SJCRH30 (cell line): ENCODE measurements at regions not wholly inside any gene's neighbourhood (a gene's known extent, or its start where the extent isn't known, plus 50 kb on each side); places are given as distances from the start of the nearest gene placed in this dataset.

Experiments used
- DNase-seq, 2 experiments: peaks; one replicate each; pipeline ENCODE4 v3.0.0-alpha.2; 2015 to 2020
- H3K27ac ChIP-seq: fragments of 250-450 bp; sonication (Bioruptor Pico); 2 replicates; pipeline ENCODE4 v1.5.1; 2020; ENCODE audit warnings: mild to moderate bottlenecking, moderate library complexity
- H3K27me3 ChIP-seq: fragments of 250-450 bp; sonication (Bioruptor Pico); 2 replicates; pipeline ENCODE4 v1.5.1; 2020; ENCODE audit warnings: mild to moderate bottlenecking, moderate library complexity
- H3K36me3 ChIP-seq: fragments of 250-450 bp; sonication (Bioruptor Pico); 2 replicates; pipeline ENCODE4 v1.5.1; 2020; ENCODE audit warnings: mild to moderate bottlenecking, moderate library complexity
- H3K4me1 ChIP-seq: fragments of 250-450 bp; sonication (Bioruptor Pico); 2 replicates; pipeline ENCODE4 v1.5.1; 2020; ENCODE audit warnings: mild to moderate bottlenecking, moderate library complexity
- H3K4me3 ChIP-seq: fragments of 250-450 bp; sonication (Bioruptor Pico); 2 replicates; pipeline ENCODE4 v1.5.1; 2020; ENCODE audit warnings: mild to moderate bottlenecking, moderate library complexity
- H3K9me3 ChIP-seq: fragments of 250-450 bp; sonication (Bioruptor Pico); replicated peaks from 2 replicates; pipeline ENCODE4 v1.5.1; 2020; ENCODE audit warnings: mild to moderate bottlenecking, moderate library complexity

GRCh38 chr9:23162789-23163188 lies 663.3 kb downstream of the ELAVL2 start:
- Histone ChIP-seq H3K27ac (no peak overlapping the region), H3K36me3 (no peaks in the 10 kb centered on the region), H3K27me3 (no peaks in the 10 kb centered on the region), H3K9me3 (no peaks in the 10 kb centered on the region), H3K4me1 (no peaks in the 10 kb centered on the region), H3K4me3 (no peak overlapping the region)
- peak in 1 of 2 experiments; percentile 1 for DNase-seq

GRCh38 chr9:23171479-23171878 lies 654.6 kb downstream of the ELAVL2 start:
- no peak overlapping the region for H3K4me3 ChIP-seq
- no peaks in the 10 kb centered on the region for H3K9me3 ChIP-seq

GRCh38 chr9:23172206-23172605 lies 653.8 kb downstream of the ELAVL2 start:
- Histone ChIP-seq H3K9me3 (no peaks in the 10 kb centered on the region), H3K4me1 (no peaks in the 10 kb centered on the region), H3K27ac (no peak overlapping the region), H3K36me3 (no peaks in the 10 kb centered on the region), H3K4me3 (no peak overlapping the region), H3K27me3 (no peaks in the 10 kb centered on the region)
- DNase-seq: no peak

More at GRCh38 chr9:23171479-23171878, 654.6 kb downstream of the ELAVL2 start:
- no peaks in the 10 kb centered on the region for H3K4me1 ChIP-seq
- no peak for DNase-seq
- H3K27me3 ChIP-seq: no peaks in the 10 kb centered on the region
- no peak overlapping the region for H3K27ac ChIP-seq
- no peaks in the 10 kb centered on the region for H3K36me3 ChIP-seq

GRCh38 chr9:23172979-23173637 lies 652.9 kb downstream of the ELAVL2 start:
- Histone ChIP-seq H3K27me3 (no peaks in the 10 kb centered on the region), H3K4me1 (no peaks in the 10 kb centered on the region), H3K27ac (no peak overlapping the region), H3K4me3 (no peak overlapping the region), H3K9me3 (no peaks in the 10 kb centered on the region), H3K36me3 (no peaks in the 10 kb centered on the region)
- DNase-seq: no peak

- no peaks in the 10 kb centered on the region for H3K36me3 ChIP-seq
- H3K27me3 ChIP-seq: no peaks in the 10 kb centered on the region
- H3K27ac ChIP-seq: no peak overlapping the region
- no peaks in the 10 kb centered on the region for H3K9me3 ChIP-seq
- no peak overlapping the region for H3K4me3 ChIP-seq
- DNase-seq: no peak
- H3K4me1 ChIP-seq: no peaks in the 10 kb centered on the region
Measured at GRCh38 chr9:23194281-23194680, 631.8 kb downstream of the ELAVL2 start.

GRCh38 chr9:23215688-23216087 lies 610.4 kb downstream of the ELAVL2 start:
- no peak for DNase-seq
- no peaks in the 10 kb centered on the region for H3K36me3 ChIP-seq
- H3K27ac ChIP-seq: no peak overlapping the region
- no peaks in the 10 kb centered on the region for H3K4me1 ChIP-seq
- no peaks in the 10 kb centered on the region for H3K27me3 ChIP-seq
- no peaks in the 10 kb centered on the region for H3K9me3 ChIP-seq
- H3K4me3 ChIP-seq: no peak overlapping the region

GRCh38 chr9:23219471-23219870 lies 606.6 kb downstream of the ELAVL2 start:
- DNase-seq: no peak
- H3K9me3 ChIP-seq: no peaks in the 10 kb centered on the region
- H3K27me3 ChIP-seq: peaks cover 5% of the 10 kb centered on the region; the same call in 1 of the 2 replicates
- H3K4me1 ChIP-seq: no peaks in the 10 kb centered on the region
- H3K4me3 ChIP-seq: no peak overlapping the region
- no peaks in the 10 kb centered on the region for H3K36me3 ChIP-seq
- no peak overlapping the region for H3K27ac ChIP-seq

GRCh38 chr9:23220171-23220570 lies 605.9 kb downstream of the ELAVL2 start:
- no peak for DNase-seq
- peaks cover 5% of the 10 kb centered on the region; the same call in 1 of the 2 replicates for H3K27me3 ChIP-seq
- no peak overlapping the region for H3K4me3 ChIP-seq
- H3K36me3 ChIP-seq: no peaks in the 10 kb centered on the region
- H3K9me3 ChIP-seq: no peaks in the 10 kb centered on the region
- H3K4me1 ChIP-seq: no peaks in the 10 kb centered on the region
- no peak overlapping the region for H3K27ac ChIP-seq

- Histone ChIP-seq H3K9me3 (no peaks in the 10 kb centered on the region), H3K4me1 (no peaks in the 10 kb centered on the region), H3K36me3 (no peaks in the 10 kb centered on the region), H3K27me3 (peaks cover 5% of the 10 kb centered on the region; the same call in 1 of the 2 replicates), H3K27ac (no peak overlapping the region), H3K4me3 (no peak overlapping the region)
- DNase-seq: no peak
Measured at GRCh38 chr9:23220957-23221356, 605.1 kb downstream of the ELAVL2 start.

GRCh38 chr9:23229890-23230317 lies 596.1 kb downstream of the ELAVL2 start:
- H3K9me3 ChIP-seq: no peaks in the 10 kb centered on the region
- peak; percentile 15 to 54 for DNase-seq
- H3K27ac ChIP-seq: peak overlapping the region; percentile 15; the same call in 1 of the 2 replicates
- H3K4me1 ChIP-seq: no peaks in the 10 kb centered on the region; the same call in 1 of the 2 replicates
- H3K36me3 ChIP-seq: no peaks in the 10 kb centered on the region
- no peak overlapping the region for H3K4me3 ChIP-seq
- no peaks in the 10 kb centered on the region for H3K27me3 ChIP-seq

- no peaks in the 10 kb centered on the region for H3K9me3 ChIP-seq
- H3K36me3 ChIP-seq: no peaks in the 10 kb centered on the region
- no peaks in the 10 kb centered on the region; the same call in 1 of the 2 replicates for H3K4me1 ChIP-seq
- H3K27ac ChIP-seq: no peak overlapping the region
- H3K27me3 ChIP-seq: no peaks in the 10 kb centered on the region
- no peak for DNase-seq
- H3K4me3 ChIP-seq: no peak overlapping the region
Measured at GRCh38 chr9:23232831-23233230, 593.2 kb downstream of the ELAVL2 start.

- H3K27ac ChIP-seq: no peak overlapping the region
- no peaks in the 10 kb centered on the region for H3K36me3 ChIP-seq
- H3K27me3 ChIP-seq: no peaks in the 10 kb centered on the region
- H3K9me3 ChIP-seq: no peaks in the 10 kb centered on the region
- H3K4me1 ChIP-seq: no peaks in the 10 kb centered on the region
- DNase-seq: no peak
- H3K4me3 ChIP-seq: no peak overlapping the region
Measured at GRCh38 chr9:23243523-23243922, 582.5 kb downstream of the ELAVL2 start.

GRCh38 chr9:23245067-23245466 lies 581.0 kb downstream of the ELAVL2 start:
- Histone ChIP-seq H3K4me3 (no peak overlapping the region), H3K4me1 (no peaks in the 10 kb centered on the region), H3K27me3 (no peaks in the 10 kb centered on the region), H3K9me3 (no peaks in the 10 kb centered on the region), H3K27ac (no peak overlapping the region), H3K36me3 (no peaks in the 10 kb centered on the region)
- no peak for DNase-seq

GRCh38 chr9:23254404-23255184 lies 571.4 kb downstream of the ELAVL2 start:
- peaks cover 4% of the 10 kb centered on the region; the same call in 1 of the 2 replicates for H3K4me1 ChIP-seq

GRCh38 chr9:23255346-23255745 lies 570.7 kb downstream of the ELAVL2 start:
- DNase-seq: no peak
- Histone ChIP-seq H3K4me3 (no peak overlapping the region), H3K9me3 (no peaks in the 10 kb centered on the region), H3K27ac (no peak overlapping the region), H3K4me1 (peaks cover 4% of the 10 kb centered on the region; the same call in 1 of the 2 replicates), H3K36me3 (no peaks in the 10 kb centered on the region), H3K27me3 (no peaks in the 10 kb centered on the region)

More at GRCh38 chr9:23254404-23255184, 571.4 kb downstream of the ELAVL2 start:
- Histone ChIP-seq H3K27ac (no peak overlapping the region), H3K9me3 (no peaks in the 10 kb centered on the region), H3K36me3 (no peaks in the 10 kb centered on the region), H3K27me3 (no peaks in the 10 kb centered on the region), H3K4me3 (no peak overlapping the region)
- no peak for DNase-seq
